ENCODE measurements at regions not wholly inside any gene's neighbourhood (a gene's known extent, or its start where the extent isn't known, plus 50 kb on each side); places are given as distances from the start of the nearest gene placed in this dataset.

DNA sequence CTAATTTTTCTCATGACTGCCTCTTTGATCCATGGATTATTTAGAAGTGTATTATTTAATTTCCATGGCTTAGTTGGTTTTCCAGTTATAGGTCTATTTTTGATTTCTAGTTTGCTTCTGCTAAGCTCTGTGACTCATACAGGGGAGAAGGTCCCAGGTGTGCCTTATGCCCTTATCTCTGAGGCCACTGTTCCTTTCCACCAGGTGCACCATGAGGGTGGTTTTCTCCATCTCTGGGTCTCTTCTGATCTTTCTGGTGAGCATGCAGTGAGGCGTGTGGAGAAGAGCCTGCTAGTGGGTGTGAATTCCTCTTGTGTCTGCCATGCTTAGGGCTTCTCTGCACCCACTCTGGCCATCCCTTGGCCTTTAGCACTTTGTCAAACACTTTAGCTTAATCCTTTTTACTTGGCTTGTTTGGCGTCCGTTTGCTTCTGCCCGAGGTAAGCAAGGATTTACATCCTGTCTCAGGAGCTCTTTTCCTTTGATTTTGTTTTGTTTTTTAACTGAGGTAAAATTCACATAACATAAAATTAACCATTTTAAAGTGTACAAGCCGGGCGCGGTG lies 129.8 kb upstream of the ARL4C start:
- Histone ChIP-seq H3K27me3 (replicated peaks in 1 of 2; ENCODE audit: control insufficient read depth in 2 of 2, insufficient read depth in 2 of 2, low read length in 1 of 2) (no peaks in the 10 kb centered on the region), H3K79me2 (ENCODE audit: control insufficient read depth, insufficient read depth, low read length) (no peaks in the 10 kb centered on the region), H4K20me1 (ENCODE audit: control insufficient read depth, insufficient read depth) (no peaks in the 10 kb centered on the region), H3K36me3 (ENCODE audit: control insufficient read depth in 2 of 2, insufficient read depth in 2 of 2, low read length in 1 of 2) (no peaks in the 10 kb centered on the region), H3K9ac (ENCODE audit: control insufficient read depth, insufficient read depth, low read length) (no peak overlapping the region), H3K27ac (ENCODE audit: control insufficient read depth, insufficient read depth) (no peak overlapping the region), H3K4me3 (no peak overlapping the region), H3K4me1 (ENCODE audit: control insufficient read depth, insufficient read depth, low read length) (no peaks in the 10 kb centered on the region), H3K9me3 (replicated peaks; ENCODE audit: control insufficient read depth, insufficient read depth, low read length) (no peaks in the 10 kb centered on the region), H3K4me2 (ENCODE audit: control insufficient read depth, insufficient read depth) (no peak overlapping the region), H2AFZ (ENCODE audit: control insufficient read depth, low read depth, low read length) (no peak overlapping the region)
- RAD21 ChIA-PET (ENCODE audit: unreplicated experiment) = no interaction called here
- intact Hi-C loops (cut with micrococcal nuclease; ENCODE audit: unreplicated experiment) (no loop called here), in situ Hi-C loops (cut with MboI) (no loop called here)
- DNase-seq (ENCODE audit: low read depth, low spot score) = no peak
- no peak for ATAC-seq
- FAIRE-seq = no peak
- TF ChIP-seq EGR1 (IDR thresholded peaks at IDR 0.05; ENCODE audit: borderline replicate concordance in 1 of 2, low read depth in 2 of 2, low read length in 2 of 2) = no peak
- no peak for TF ChIP-seq MYB (IDR thresholded peaks at IDR 0.05; ENCODE audit: borderline replicate concordance, low read depth, low read length)
- TF ChIP-seq, protein P1, sequence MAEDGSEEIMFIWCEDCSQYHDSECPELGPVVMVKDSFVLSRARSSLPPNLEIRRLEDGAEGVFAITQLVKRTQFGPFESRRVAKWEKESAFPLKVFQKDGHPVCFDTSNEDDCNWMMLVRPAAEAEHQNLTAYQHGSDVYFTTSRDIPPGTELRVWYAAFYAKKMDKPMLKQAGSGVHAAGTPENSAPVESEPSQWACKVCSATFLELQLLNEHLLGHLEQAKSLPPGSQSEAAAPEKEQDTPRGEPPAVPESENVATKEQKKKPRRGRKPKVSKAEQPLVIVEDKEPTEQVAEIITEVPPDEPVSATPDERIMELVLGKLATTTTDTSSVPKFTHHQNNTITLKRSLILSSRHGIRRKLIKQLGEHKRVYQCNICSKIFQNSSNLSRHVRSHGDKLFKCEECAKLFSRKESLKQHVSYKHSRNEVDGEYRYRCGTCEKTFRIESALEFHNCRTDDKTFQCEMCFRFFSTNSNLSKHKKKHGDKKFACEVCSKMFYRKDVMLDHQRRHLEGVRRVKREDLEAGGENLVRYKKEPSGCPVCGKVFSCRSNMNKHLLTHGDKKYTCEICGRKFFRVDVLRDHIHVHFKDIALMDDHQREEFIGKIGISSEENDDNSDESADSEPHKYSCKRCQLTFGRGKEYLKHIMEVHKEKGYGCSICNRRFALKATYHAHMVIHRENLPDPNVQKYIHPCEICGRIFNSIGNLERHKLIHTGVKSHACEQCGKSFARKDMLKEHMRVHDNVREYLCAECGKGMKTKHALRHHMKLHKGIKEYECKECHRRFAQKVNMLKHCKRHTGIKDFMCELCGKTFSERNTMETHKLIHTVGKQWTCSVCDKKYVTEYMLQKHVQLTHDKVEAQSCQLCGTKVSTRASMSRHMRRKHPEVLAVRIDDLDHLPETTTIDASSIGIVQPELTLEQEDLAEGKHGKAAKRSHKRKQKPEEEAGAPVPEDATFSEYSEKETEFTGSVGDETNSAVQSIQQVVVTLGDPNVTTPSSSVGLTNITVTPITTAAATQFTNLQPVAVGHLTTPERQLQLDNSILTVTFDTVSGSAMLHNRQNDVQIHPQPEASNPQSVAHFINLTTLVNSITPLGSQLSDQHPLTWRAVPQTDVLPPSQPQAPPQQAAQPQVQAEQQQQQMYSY (CRISPR knock-in tag; IDR thresholded peaks at IDR 0.05) = no peak
- 42% methylated on average over 7 of the region's 7 CpGs for WGBS (ENCODE audit: insufficient coverage, insufficient replicate concordance, low lambda C conversion rate, missing lambda C conversion rate)
- no TSS peak for BruUV-seq (replicated peaks)
- SMC1A ChIA-PET (ENCODE audit: uncharacterized antibody, unreplicated experiment) = interaction anchor here (0.7 kb wide), 1 partner anchor 24 kb away, joined by 3 read pairs; no protein-coding TSS in a partner anchor
- CTCF ChIA-PET = no interaction called here
- POLR2A ChIA-PET = no interaction called here
